IMR-90 (cell line): ENCODE measurements at regions not wholly inside any gene's neighbourhood (a gene's known extent, or its start where the extent isn't known, plus 50 kb on each side); places are given as distances from the start of the nearest gene placed in this dataset.

Experiments
- ATAC-seq: fragments of 200-7000 bp; cut with Tn5 transposase; 2 replicates; pipeline ENCODE4 v1.9.1; 2020; ENCODE audit warnings: low read depth, mild to moderate bottlenecking, moderate library complexity
- BruUV-seq: library from RNA; stranded (reverse); fragments of 400-500 nt; replicated peaks from 2 replicates; lab custom pipeline; 2021; lab: Mats Ljungman, UMichigan
- CTCF ChIA-PET: fragments of 300-600 bp; formaldehyde crosslinking; extraction: SDS; loops from one replicate; lab custom pipeline; 2021; ENCODE audit warnings: antibody characterized with exemption; lab: Yijun Ruan, JAX
- POLR2A ChIA-PET: fragments of 300-600 bp; sonication (Branson Sonifier 250); formaldehyde crosslinking; loops from one replicate; lab custom pipeline; 2022; ENCODE audit warnings: antibody characterized with exemption; ENCODE audit not compliant: unreplicated experiment; lab: Charles Lee
- DNase-seq: peaks from one replicate; pipeline ENCODE4 v3.0.0; 2013
- H2AFZ ChIP-seq: replicated peaks from 2 replicates; pipeline ENCODE3; 2013; ENCODE audit warnings: low read length, mild to moderate bottlenecking; ENCODE audit not compliant: poor library complexity
- H2AK5ac ChIP-seq: 2 replicates; pipeline ENCODE4 v1.6.1; 2013; ENCODE audit warnings: low read depth, low read length, inconsistent platforms
- H2AK9ac ChIP-seq: replicated peaks from 2 replicates; pipeline ENCODE3; 2013; ENCODE audit warnings: mild to moderate bottlenecking, low read depth, low read length, moderate library complexity; ENCODE audit not compliant: poor library complexity
- H2BK120ac ChIP-seq: 2 replicates; pipeline ENCODE4 v1.6.1; 2013; ENCODE audit warnings: low read depth, low read length, inconsistent platforms
- H2BK15ac ChIP-seq: 3 replicates; pipeline ENCODE4 v1.6.1; 2013; ENCODE audit warnings: low read depth, low read length, inconsistent platforms
- H2BK20ac ChIP-seq: 2 replicates; pipeline ENCODE4 v1.6.1; 2013; ENCODE audit warnings: low read depth, mild to moderate bottlenecking, inconsistent platforms, low read length, moderate library complexity
- H2BK5ac ChIP-seq: 2 replicates; pipeline ENCODE4 v1.6.1; 2013; ENCODE audit warnings: mild to moderate bottlenecking, low read depth, low read length, inconsistent platforms; ENCODE audit not compliant: poor library complexity, severe bottlenecking
- H3K14ac ChIP-seq: replicated peaks from 2 replicates; pipeline ENCODE4 v1.6.1; 2013; ENCODE audit warnings: low read depth, low read length, inconsistent platforms
- H3K18ac ChIP-seq: 2 replicates; pipeline ENCODE4 v1.6.1; 2013; ENCODE audit warnings: low read depth, low read length, control low read depth
- H3K23ac ChIP-seq: 2 replicates; pipeline ENCODE4 v1.6.1; 2013; ENCODE audit warnings: low read depth, low read length, inconsistent platforms
- H3K27ac ChIP-seq: 2 replicates; pipeline ENCODE4 v1.5.1; 2013; ENCODE audit warnings: mild to moderate bottlenecking, control low read depth, low read length; ENCODE audit not compliant: insufficient read depth
- H3K27me3 ChIP-seq: 2 replicates; pipeline ENCODE4 v1.6.1; 2013; ENCODE audit warnings: low read length; ENCODE audit not compliant: control insufficient read depth, insufficient read depth
- H3K36me3 ChIP-seq: 2 replicates; pipeline ENCODE4 v1.6.1; 2013; ENCODE audit warnings: low read length, mixed read lengths; ENCODE audit not compliant: control insufficient read depth, insufficient read depth
- H3K4ac ChIP-seq: 2 replicates; pipeline ENCODE4 v1.6.1; 2013; ENCODE audit warnings: low read depth, low read length, inconsistent platforms
- H3K4me1 ChIP-seq: 2 replicates; pipeline ENCODE4 v1.6.1; 2013; ENCODE audit warnings: low read length, mixed read lengths; ENCODE audit not compliant: control insufficient read depth, insufficient read depth
- H3K4me2 ChIP-seq: 2 replicates; pipeline ENCODE4 v1.6.1; 2013; ENCODE audit warnings: low read depth, mild to moderate bottlenecking, control low read depth, low read length, moderate library complexity
- H3K4me3 ChIP-seq: 2 replicates; pipeline ENCODE4 v1.5.1; 2013; ENCODE audit warnings: low read depth, mild to moderate bottlenecking, control low read depth, low read length, moderate library complexity; ENCODE audit not compliant: insufficient read depth
- H3K56ac ChIP-seq: 2 replicates; pipeline ENCODE4 v1.6.1; 2013; ENCODE audit warnings: low read length, inconsistent platforms; ENCODE audit not compliant: insufficient read depth; ENCODE audit errors: extremely low read depth
- H3K79me1 ChIP-seq, 2 experiments: 2 replicates each; pipeline ENCODE4 v1.6.1; 2013; ENCODE audit warnings: low read length in 2 of 2, inconsistent platforms in 1 of 2, low read depth in 1 of 2
- H3K9ac ChIP-seq: 2 replicates; pipeline ENCODE4 v1.6.1; 2013; ENCODE audit warnings: low read depth, low read length, control low read depth
- H3K9me1 ChIP-seq: 2 replicates; pipeline ENCODE4 v1.6.1; 2013; ENCODE audit warnings: low read length, inconsistent platforms; ENCODE audit not compliant: insufficient read depth
- H3K9me3 ChIP-seq: 2 replicates; pipeline ENCODE4 v1.6.1; 2013; ENCODE audit warnings: low read length; ENCODE audit not compliant: control insufficient read depth, insufficient read depth
- H4K20me1 ChIP-seq: 2 replicates; pipeline ENCODE4 v1.6.1; 2013; ENCODE audit warnings: low read length, inconsistent platforms; ENCODE audit not compliant: insufficient read depth
- H4K5ac ChIP-seq: 2 replicates; pipeline ENCODE4 v1.6.1; 2013; ENCODE audit warnings: mild to moderate bottlenecking, low read depth, low read length, control low read depth
- H4K8ac ChIP-seq, 2 experiments: 2 replicates each; pipeline ENCODE4 v1.6.1; 2013; ENCODE audit warnings: low read depth in 2 of 2, low read length in 2 of 2, control low read depth in 1 of 2, inconsistent platforms in 1 of 2
- H4K91ac ChIP-seq: 2 replicates; pipeline ENCODE4 v1.6.1; 2013; ENCODE audit warnings: low read depth, low read length, inconsistent platforms; ENCODE audit not compliant: insufficient read depth
- BHLHE40 ChIP-seq: fragments of 150-350 bp; IDR thresholded peaks from 2 replicates; pipeline ENCODE4 v1.6.1; 2016; ENCODE audit warnings: mild to moderate bottlenecking, low read depth, low read length
- CEBPB ChIP-seq: IDR thresholded peaks from 2 replicates; pipeline ENCODE4 v1.6.1; 2012; ENCODE audit warnings: low read depth, low read length, improper control_type of control experiment
- CHD1 ChIP-seq: IDR thresholded peaks from 2 replicates; pipeline ENCODE4 v1.6.1; 2012; ENCODE audit warnings: low read depth, low read length, improper control_type of control experiment
- CTCF ChIP-seq: conservative IDR thresholded peaks from 2 replicates; pipeline ENCODE4 v1.5.1; 2012; ENCODE audit warnings: mild to moderate bottlenecking, low read depth, low read length, improper control_type of control experiment
- FOS ChIP-seq: fragments of 150-350 bp; IDR thresholded peaks from 2 replicates; pipeline ENCODE4 v1.6.1; 2016; ENCODE audit warnings: low read depth, low read length
- MAFK ChIP-seq: IDR thresholded peaks from 2 replicates; pipeline ENCODE4 v1.6.1; 2012; ENCODE audit warnings: low read depth, low read length, improper control_type of control experiment
- MAZ ChIP-seq: IDR thresholded peaks from 2 replicates; pipeline ENCODE4 v1.6.1; 2012; ENCODE audit warnings: low read depth, mild to moderate bottlenecking, low read length, improper control_type of control experiment, moderate library complexity, borderline replicate concordance
- MXI1 ChIP-seq: IDR thresholded peaks from 2 replicates; pipeline ENCODE4 v1.6.1; 2012; ENCODE audit warnings: low read depth, mild to moderate bottlenecking, low read length, moderate library complexity, borderline replicate concordance
- NFE2L2 ChIP-seq: fragments of 150-350 bp; IDR thresholded peaks from 2 replicates; pipeline ENCODE4 v1.6.1; 2016; ENCODE audit warnings: low read depth, mild to moderate bottlenecking, low read length
- POLR2A ChIP-seq: IDR thresholded peaks from 2 replicates; pipeline ENCODE4 v1.6.1; 2012; ENCODE audit warnings: mild to moderate bottlenecking, low read depth, low read length
- RAD21 ChIP-seq: IDR thresholded peaks from 2 replicates; pipeline ENCODE4 v1.6.1; 2012; ENCODE audit warnings: low read length, improper control_type of control experiment
- RCOR1 ChIP-seq: IDR thresholded peaks from 2 replicates; pipeline ENCODE4 v1.6.1; 2012; ENCODE audit warnings: mild to moderate bottlenecking, low read length, improper control_type of control experiment; ENCODE audit not compliant: insufficient replicate concordance
- RFX5 ChIP-seq: IDR thresholded peaks from 2 replicates; pipeline ENCODE4 v1.8.0; 2012; ENCODE audit warnings: low read depth, mild to moderate bottlenecking, low read length, moderate library complexity
- SMC3 ChIP-seq: fragments of 150-350 bp; IDR thresholded peaks from 2 replicates; pipeline ENCODE4 v1.6.1; 2016; ENCODE audit warnings: low read depth, mild to moderate bottlenecking, antibody characterized with exemption, low read length, moderate library complexity
- USF2 ChIP-seq: fragments of 150-350 bp; IDR thresholded peaks from 2 replicates; pipeline ENCODE4 v1.6.1; 2017; ENCODE audit warnings: mild to moderate bottlenecking, antibody characterized with exemption, low read length, low read depth
- WGBS, 2 experiments: methylation state at CpG; one replicate each; pipeline versions ENCODE4 v1.1.5 to v1.1.7; 2013; ENCODE audit warnings: missing lambda C conversion rate in 2 of 2; ENCODE audit not compliant: insufficient read length in 1 of 2; ENCODE audit errors: extremely low coverage in 2 of 2; 5-methylcytosine and 5-hydroxymethylcytosine counted together
- dilution Hi-C: fragments of 300-500 bp; cut with HindIII; formaldehyde crosslinking; loops from one replicate; pipeline ENCODE4 v1.14.3; 2018; ENCODE audit warnings: low sequenced_read_pairs; ENCODE audit not compliant: unreplicated experiment
- in situ Hi-C: fragments of 300-500 bp; cut with MboI; formaldehyde crosslinking; loops from 3 replicates; pipeline ENCODE4 v1.14.3; 2019; ENCODE audit warnings: low sequenced_read_pairs, inconsistent platforms, mixed read lengths
- intact Hi-C: fragments of 100-400 bp; cut with micrococcal nuclease; formaldehyde crosslinking; loops from 2 replicates; pipeline ENCODE4 v1.10.0; 2022
- TF ChIP-seq, protein P1 (sequence below): fragments of 150-350 bp; IDR thresholded peaks from 2 replicates; pipeline ENCODE4 v1.6.1; 2016; ENCODE audit warnings: low read depth, mild to moderate bottlenecking, low read length, moderate library complexity, borderline replicate concordance

GRCh38 chr9:81395676-81396054, 293.7 kb downstream of the TLE1 start:
- no peak overlapping the region for H4K91ac ChIP-seq
- peak overlapping the region; percentile 39; the same call in 1 of the 2 replicates for H3K4ac ChIP-seq
- no peak overlapping the region for H3K4me3 ChIP-seq
- ChIA-PET POLR2A (no interaction called here), CTCF (no interaction called here)
- H3K56ac ChIP-seq, result no peak overlapping the region
- no peak overlapping the region for H2AK9ac ChIP-seq
- TF ChIP-seq RCOR1 (no peak), NFE2L2 (no peak), MAZ (no peak), USF2 (no peak), CTCF (no peak), SMC3 (no peak), RAD21 (no peak), CEBPB (no peak), POLR2A (no peak), RFX5 (no peak), MAFK (no peak), BHLHE40 (no peak), MXI1 (no peak), CHD1 (no peak), FOS (no peak)
- TF ChIP-seq, protein P1, sequence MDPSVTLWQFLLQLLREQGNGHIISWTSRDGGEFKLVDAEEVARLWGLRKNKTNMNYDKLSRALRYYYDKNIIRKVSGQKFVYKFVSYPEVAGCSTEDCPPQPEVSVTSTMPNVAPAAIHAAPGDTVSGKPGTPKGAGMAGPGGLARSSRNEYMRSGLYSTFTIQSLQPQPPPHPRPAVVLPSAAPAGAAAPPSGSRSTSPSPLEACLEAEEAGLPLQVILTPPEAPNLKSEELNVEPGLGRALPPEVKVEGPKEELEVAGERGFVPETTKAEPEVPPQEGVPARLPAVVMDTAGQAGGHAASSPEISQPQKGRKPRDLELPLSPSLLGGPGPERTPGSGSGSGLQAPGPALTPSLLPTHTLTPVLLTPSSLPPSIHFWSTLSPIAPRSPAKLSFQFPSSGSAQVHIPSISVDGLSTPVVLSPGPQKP, result no peak
- no peaks in the 10 kb centered on the region for H3K27me3 ChIP-seq
- intact Hi-C loops, result loop anchor here (10.0 kb wide), 1 partner anchor 1209 kb away; no protein-coding TSS in a partner anchor
- H3K27ac ChIP-seq, result no peak overlapping the region
- H3K79me1 ChIP-seq, result no peaks in the 10 kb centered on the region
- no peak overlapping the region for H2AFZ ChIP-seq
- H3K4me1 ChIP-seq, result peaks cover 5% of the 10 kb centered on the region
- H2BK5ac ChIP-seq, result no peak overlapping the region
- H3K9me3 ChIP-seq, result no peaks in the 10 kb centered on the region
- H3K14ac ChIP-seq, result no peak overlapping the region
- in situ Hi-C loops, result no loop called here
- dilution Hi-C loops, result no loop called here
- ATAC-seq (no peak), DNase-seq (no peak)
- H3K9ac ChIP-seq, result no peak overlapping the region
- H3K23ac ChIP-seq, result no peak overlapping the region
- no peak overlapping the region for H4K5ac ChIP-seq
- no peaks in the 10 kb centered on the region for H3K36me3 ChIP-seq
- H2AK5ac ChIP-seq, result no peak overlapping the region
- H2BK120ac ChIP-seq, result no peak overlapping the region
- 100% methylated on average over 1 of the region's 4 CpGs; no CpG with 5 or more reads in 1 of the 2 experiments for WGBS, 2 experiments
- H2BK15ac ChIP-seq, result no peak overlapping the region
- H4K20me1 ChIP-seq, result no peaks in the 10 kb centered on the region
- peaks cover 4% of the 10 kb centered on the region; the same call in 1 of the 2 replicates for H3K9me1 ChIP-seq
- no TSS peak for BruUV-seq
- H4K8ac ChIP-seq, result no peak overlapping the region
- H3K4me2 ChIP-seq, result no peak overlapping the region
- H3K18ac ChIP-seq, result no peak overlapping the region; the same call in 1 of the 2 replicates
- no peak overlapping the region for H2BK20ac ChIP-seq
